Lung (tissue), 11 donors: ENCODE measurements at regions not wholly inside any gene's neighbourhood (a gene's known extent, or its start where the extent isn't known, plus 50 kb on each side); places are given as distances from the start of the nearest gene placed in this dataset.

ENCODE experiments used
- ATAC-seq: fragments of 200-7000 bp; cut with Tn5 transposase; one replicate; pipeline ENCODE4 v1.9.1; 2020; ENCODE audit warnings: moderate number of reproducible peaks; ENCODE audit not compliant: insufficient read depth, low FRiP score
- DNase-seq, 3 donors: peaks; one replicate each; pipeline ENCODE4 v3.0.0-alpha.2; 2013 to 2017
- H3K27ac ChIP-seq, 2 donors: one replicate each; pipeline ENCODE4 v1.5.1; 2013; ENCODE audit warnings: mild to moderate bottlenecking in 2 of 2, moderate library complexity in 2 of 2, control low read depth in 1 of 2, inconsistent platforms in 1 of 2, low read depth in 1 of 2, low read length in 1 of 2
- H3K27me3 ChIP-seq, 3 donors: one replicate each; pipeline ENCODE4 v1.5.1; 2013; ENCODE audit warnings: low read length in 2 of 3; ENCODE audit not compliant: control insufficient read depth in 3 of 3, insufficient read depth in 3 of 3
- H3K36me3 ChIP-seq, 4 donors: one replicate each; pipeline ENCODE4 v1.5.1; 2013; ENCODE audit warnings: low read length in 4 of 4, mild to moderate bottlenecking in 1 of 4, moderate library complexity in 1 of 4; ENCODE audit not compliant: control insufficient read depth in 4 of 4, insufficient read depth in 4 of 4
- H3K4me1 ChIP-seq, 5 donors: one replicate each; pipeline ENCODE4 v1.5.1; 2013; ENCODE audit warnings: low read length in 5 of 5, mild to moderate bottlenecking in 2 of 5, moderate library complexity in 1 of 5; ENCODE audit not compliant: control insufficient read depth in 5 of 5, insufficient read depth in 5 of 5
- H3K4me3 ChIP-seq: one replicate; pipeline ENCODE4 v1.5.1; 2013; ENCODE audit warnings: mild to moderate bottlenecking, control low read depth, moderate library complexity
- H3K9ac ChIP-seq, 2 donors: one replicate each; pipeline ENCODE4 v1.5.1; 2013; ENCODE audit warnings: low read length in 2 of 2, control low read depth in 1 of 2; ENCODE audit not compliant: insufficient read depth in 1 of 2
- H3K9me3 ChIP-seq, 4 donors: one replicate each; pipeline ENCODE4 v1.5.1; 2013; ENCODE audit warnings: low read length in 3 of 4, mild to moderate bottlenecking in 1 of 4, moderate library complexity in 1 of 4; ENCODE audit not compliant: control insufficient read depth in 4 of 4, insufficient read depth in 3 of 4
- CTCF ChIP-seq: IDR thresholded peaks from 2 replicates; pipeline ENCODE4 v1.5.1; 2012; ENCODE audit warnings: mild to moderate bottlenecking; ENCODE audit errors: control extremely low read depth, extremely low read depth
- WGBS, 2 donors: extraction: QIAGEN DNeasy Blood & Tissue Kit; methylation state at CpG; one replicate each; pipeline ENCODE4 v1.1.7; 2013; 5-methylcytosine and 5-hydroxymethylcytosine counted together
- donor health status: control.
- donor health status: control.
- donor health status: Bipolar disorder and iron deficiency.
- donor health status: healthy.
- donor health status: DM: yes; HTN: yes; CAD: no.

GRCh38 chr3:59286791-59287531, 237.1 kb upstream of the CFAP20DC start:
- TF ChIP-seq CTCF: no peak
- 34 to 50% methylated on average over 2 of the region's 2 CpGs for WGBS, 2 donors
- Histone ChIP-seq H3K9ac (no peak overlapping the region), H3K4me3 (no peak overlapping the region), H3K36me3 (no peaks in the 10 kb centered on the region), H3K27ac (no peak overlapping the region), H3K4me1 (no peaks in the 10 kb centered on the region), H3K9me3 (peaks cover 0 to 2% (median 0%) of the 10 kb centered on the region in 4 donors), H3K27me3 (no peaks in the 10 kb centered on the region)
- peak in 2 of 3 donors; percentile 11 to 35 for DNase-seq
- peak; percentile 47 for ATAC-seq

- Histone ChIP-seq H3K4me1 (no peaks in the 10 kb centered on the region), H3K9ac (no peak overlapping the region), H3K36me3 (no peaks in the 10 kb centered on the region), H3K27me3 (no peaks in the 10 kb centered on the region), H3K9me3 (peaks cover 0 to 2% (median 0%) of the 10 kb centered on the region in 4 donors), H3K27ac (no peak overlapping the region), H3K4me3 (no peak overlapping the region)
- DNase-seq: no peak
- WGBS, 2 donors: 83 to 88% methylated on average over 2 of the region's 2 CpGs
- no peak for TF ChIP-seq CTCF
- ATAC-seq: no peak
Measured at GRCh38 chr3:59285560-59285959, 235.7 kb upstream of the CFAP20DC start.

GRCh38 chr3:59284926-59285325, 235.1 kb upstream of the CFAP20DC start:
- ATAC-seq: no peak
- H3K4me1 ChIP-seq: no peaks in the 10 kb centered on the region

More at GRCh38 chr3:59284926-59285325, 235.1 kb upstream of the CFAP20DC start:
- no peaks in the 10 kb centered on the region for H3K27me3 ChIP-seq
- no peak for TF ChIP-seq CTCF
- no peak overlapping the region for H3K27ac ChIP-seq
- H3K4me3 ChIP-seq: no peak overlapping the region
- WGBS, 2 donors: 82 to 89% methylated on average over 1 of the region's 1 CpG
- H3K9ac ChIP-seq: no peak overlapping the region
- peak in 1 of 3 donors; percentile 23 for DNase-seq
- no peaks in the 10 kb centered on the region for H3K36me3 ChIP-seq
- peaks cover 0 to 2% (median 0%) of the 10 kb centered on the region in 4 donors for H3K9me3 ChIP-seq
